GM19238 (cell line): ENCODE measurements at regions not wholly inside any gene's neighbourhood (a gene's known extent, or its start where the extent isn't known, plus 50 kb on each side); places are given as distances from the start of the nearest gene placed in this dataset.
"Not testable (repeated sequence)": the region's sequence is repeated elsewhere in the genome, so short reads cannot be mapped to it uniquely, and the experiment has no call there.

Experiments
- DNase-seq: peaks from one replicate; pipeline ENCODE4 v3.0.0; 2011; ENCODE audit warnings: low spot score; ENCODE audit not compliant: insufficient read length

- no peak for DNase-seq
These were observed 205.9 kb upstream of the ECI2 start for GRCh38 chr6:4341078-4341797.

GRCh38 chr6:4340544-4340943, 205.2 kb upstream of the ECI2 start:
- no peak for DNase-seq

DNA sequence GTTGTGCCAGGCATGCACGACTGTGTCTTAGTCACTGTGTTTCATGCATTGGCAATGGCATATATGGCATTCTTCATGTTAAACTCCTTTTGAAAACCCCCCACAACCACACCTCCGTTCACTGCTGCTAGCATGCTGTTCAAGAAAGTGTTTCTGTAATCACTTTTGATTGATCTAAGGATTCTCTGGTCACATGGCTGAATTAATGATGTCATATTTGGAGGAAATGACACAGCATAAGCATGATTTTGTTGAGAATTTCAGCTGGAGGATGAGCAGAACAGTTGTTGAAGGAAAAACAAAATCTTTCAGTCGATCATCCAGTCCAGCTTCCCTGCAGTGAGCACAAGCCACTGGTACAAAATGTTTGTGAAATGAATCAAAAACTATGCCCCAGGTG, 203.5 kb upstream of the ECI2 start:
- no peak for DNase-seq

DNA sequence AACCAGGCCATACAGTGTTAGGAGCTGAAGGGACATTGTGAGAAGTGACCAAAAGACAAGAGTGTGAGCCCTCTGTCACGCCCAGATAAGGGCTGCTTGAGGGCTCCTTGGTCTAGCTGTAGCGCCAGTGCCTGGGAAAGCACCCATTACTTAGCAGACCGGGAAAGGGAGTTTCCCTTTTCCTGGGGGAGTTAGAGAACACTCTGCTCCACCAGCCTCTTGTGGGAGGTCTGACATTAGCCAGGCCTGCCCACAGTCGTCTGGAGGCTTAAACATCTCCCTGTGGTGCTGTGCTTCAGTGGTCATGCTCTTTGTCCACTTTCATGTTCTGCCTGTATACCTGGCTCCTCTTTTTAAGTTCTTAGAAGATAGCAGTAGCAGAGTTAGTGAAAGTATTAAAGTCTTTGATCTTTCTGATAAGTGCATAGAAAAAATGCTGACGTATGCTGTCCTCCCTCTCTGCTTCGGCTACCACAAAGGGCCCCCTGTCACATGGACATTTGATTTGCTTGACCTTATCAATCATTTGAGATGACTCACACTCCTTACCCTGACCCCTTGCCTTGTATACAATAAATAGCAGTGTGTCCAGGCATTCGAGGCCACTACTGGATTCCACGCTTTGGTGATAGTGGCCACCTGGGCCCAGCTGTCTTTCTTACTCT, 201.5 kb upstream of the ECI2 start:
- DNase-seq, result no peak

GRCh38 chr6:4336084-4336483, 200.7 kb upstream of the ECI2 start:
- DNase-seq, result no peak

- DNase-seq, result not testable (repeated sequence)
These were observed 198.9 kb upstream of the ECI2 start for GRCh38 chr6:4334158-4334740.

DNA sequence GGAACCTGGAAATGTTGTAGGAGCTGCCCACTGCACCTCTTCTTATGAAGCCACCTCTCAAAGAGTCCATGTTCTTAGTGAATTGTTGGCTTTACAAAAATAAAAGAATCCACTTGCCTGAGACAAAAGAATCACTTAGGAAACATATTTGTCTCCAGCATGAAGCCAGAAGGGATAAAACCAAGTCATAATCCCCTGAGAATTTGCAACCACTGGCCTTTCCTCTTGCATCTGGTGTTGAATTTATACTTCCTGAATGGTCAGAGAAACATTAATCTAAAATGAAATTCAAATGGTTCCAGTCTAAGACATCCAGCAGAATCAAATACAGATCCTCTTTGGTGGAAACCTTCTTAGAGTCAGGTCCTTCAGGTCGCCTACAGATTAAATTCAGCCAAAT, 192.5 kb upstream of the ECI2 start:
- DNase-seq, result no peak

GRCh38 chr6:4324746-4325145, 189.4 kb upstream of the ECI2 start:
- no peak for DNase-seq

DNA sequence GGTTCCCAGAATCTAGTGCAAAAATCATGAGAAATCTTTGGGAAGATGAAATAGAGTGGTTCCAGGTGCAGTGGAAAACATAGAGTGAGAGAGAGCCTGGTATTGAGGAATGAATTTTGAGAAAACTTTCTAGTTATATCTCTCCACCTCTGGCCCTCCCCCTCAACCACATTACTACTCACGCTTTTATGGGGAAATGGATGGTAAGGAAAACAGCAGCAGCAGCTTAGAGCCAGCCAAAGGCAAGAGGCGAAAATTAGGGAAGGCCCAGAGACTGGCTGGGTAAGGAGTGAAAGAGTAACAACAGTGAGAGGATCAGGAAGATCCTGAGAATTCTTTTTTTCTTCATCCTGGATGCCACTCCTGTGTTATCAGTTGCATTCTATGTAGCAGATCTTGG, 187.9 kb upstream of the ECI2 start:
- DNase-seq, result no peak

DNA sequence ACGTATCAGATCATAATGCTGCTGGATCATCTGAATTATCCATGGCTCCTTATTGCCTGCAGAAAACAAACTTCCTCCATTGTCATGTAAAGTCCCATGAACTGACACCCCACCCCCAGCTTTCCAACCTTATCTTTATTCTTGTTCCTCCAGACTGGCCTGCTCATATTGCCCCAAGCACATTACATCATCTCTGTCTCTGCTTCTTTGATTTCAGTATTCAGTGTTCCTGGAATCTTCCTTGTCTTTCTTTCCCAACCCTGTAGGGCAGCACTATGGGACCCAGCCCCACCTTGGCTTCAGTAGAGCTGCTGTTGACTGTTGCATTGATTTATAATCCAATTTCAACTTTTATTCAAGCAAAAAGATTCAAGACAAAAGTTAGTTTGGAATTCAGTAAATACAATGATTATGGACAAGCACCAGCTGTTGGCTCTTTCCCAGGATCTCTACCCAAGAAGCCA, 187.5 kb upstream of the ECI2 start:
- no peak for DNase-seq

DNA sequence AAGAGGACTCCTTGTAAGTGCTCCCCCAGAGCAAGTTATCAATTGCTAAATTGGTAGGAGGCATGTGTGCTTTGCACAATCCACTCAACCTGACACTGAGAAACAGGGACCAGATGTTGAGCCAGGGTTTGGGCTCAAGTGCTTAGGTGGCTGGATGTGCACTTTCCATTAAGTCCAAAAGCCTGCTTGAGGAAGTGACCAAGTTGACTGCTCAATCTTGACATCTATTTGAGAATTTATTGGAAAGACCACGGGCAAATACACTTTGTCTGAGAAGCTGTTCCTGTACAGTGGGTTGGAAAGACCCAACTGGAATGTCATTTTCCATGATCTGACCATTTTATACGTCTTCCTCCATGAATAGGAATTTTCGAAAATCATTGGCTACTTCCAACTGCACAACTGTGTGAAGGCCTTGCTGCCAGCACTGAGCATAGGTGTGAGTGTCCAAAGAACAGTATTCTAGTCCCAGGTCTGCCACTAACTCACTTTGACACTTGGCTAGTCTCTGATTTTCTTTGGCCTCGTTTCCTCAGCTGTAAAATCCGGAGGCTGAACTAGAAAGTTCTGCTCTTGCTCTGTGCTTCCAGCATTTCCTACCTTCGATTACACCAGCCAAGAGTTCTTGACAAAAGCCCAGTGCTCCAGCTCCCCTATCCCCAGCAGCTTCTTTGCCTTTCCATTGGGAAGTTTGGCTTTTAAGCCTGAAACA, 186.9 kb upstream of the ECI2 start:
- DNase-seq, result no peak

DNA sequence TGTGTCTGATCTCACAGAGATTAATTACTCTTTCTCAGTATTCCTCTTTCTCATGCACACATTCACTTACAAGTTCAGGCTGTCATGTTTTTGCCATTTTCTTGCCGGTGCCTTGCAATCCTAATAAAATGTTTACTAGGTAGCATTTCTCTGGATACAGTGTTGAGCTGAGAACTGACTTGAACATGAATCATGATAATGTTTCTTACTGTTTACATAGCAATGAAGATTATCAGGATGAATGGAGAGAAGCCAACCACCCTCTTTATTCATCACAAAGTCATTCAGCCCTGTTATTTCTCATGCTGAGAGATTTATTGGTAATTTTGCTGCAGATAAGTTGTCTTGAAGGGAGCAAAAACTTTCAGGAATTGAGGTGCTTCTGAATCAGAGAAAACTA, 185.5 kb upstream of the ECI2 start:
- no peak for DNase-seq

- DNase-seq, result no peak
These were observed 184.8 kb upstream of the ECI2 start for GRCh38 chr6:4319981-4320683.

DNA sequence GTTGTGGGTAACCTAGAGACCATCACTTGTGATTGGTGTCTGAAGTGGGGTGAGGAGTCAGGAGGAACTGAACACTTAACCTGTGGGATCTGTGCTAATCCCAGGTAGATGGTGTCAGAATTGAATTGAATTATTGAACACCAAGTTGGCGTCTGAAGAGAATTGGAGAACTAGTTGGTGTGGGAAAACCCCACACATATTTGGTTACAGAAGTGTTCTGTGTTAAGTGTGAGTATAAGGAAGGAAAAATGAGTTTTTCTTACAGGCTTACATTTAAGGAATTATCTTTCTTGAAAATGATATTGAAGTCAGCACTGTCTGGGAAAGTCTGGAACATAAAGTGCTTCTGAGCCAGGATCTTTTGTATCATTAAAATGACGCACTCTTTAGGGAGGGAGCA, 182.9 kb upstream of the ECI2 start:
- no peak for DNase-seq

DNA sequence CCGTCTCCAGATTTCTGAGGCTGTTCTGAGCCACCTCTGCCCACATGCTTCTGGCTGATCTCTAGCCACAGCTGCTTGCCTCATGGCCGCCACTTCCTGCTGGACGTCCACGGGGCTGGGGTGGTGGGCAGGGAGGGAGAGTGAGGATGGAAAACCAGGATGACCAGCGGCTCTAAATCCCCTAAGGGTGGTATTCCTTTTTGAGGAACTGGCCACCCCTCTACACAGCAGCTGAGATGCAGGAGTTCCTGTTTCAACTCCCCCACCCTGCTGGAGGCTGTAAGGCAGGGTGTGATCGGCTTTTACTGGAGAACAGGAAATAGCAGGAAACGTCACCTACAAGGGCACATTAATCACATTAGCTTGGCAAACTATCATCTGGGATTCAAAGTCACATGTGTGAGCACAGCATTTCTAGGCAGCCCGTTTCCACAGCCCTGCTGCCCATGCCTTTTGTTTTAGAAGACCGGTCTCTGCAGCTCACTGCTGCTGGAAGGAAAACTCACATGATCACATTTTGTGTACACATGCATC, 181.6 kb upstream of the ECI2 start:
- DNase-seq, result no peak

- DNase-seq, result no peak
These were observed 178.9 kb upstream of the ECI2 start for GRCh38 chr6:4314201-4314707.

DNA sequence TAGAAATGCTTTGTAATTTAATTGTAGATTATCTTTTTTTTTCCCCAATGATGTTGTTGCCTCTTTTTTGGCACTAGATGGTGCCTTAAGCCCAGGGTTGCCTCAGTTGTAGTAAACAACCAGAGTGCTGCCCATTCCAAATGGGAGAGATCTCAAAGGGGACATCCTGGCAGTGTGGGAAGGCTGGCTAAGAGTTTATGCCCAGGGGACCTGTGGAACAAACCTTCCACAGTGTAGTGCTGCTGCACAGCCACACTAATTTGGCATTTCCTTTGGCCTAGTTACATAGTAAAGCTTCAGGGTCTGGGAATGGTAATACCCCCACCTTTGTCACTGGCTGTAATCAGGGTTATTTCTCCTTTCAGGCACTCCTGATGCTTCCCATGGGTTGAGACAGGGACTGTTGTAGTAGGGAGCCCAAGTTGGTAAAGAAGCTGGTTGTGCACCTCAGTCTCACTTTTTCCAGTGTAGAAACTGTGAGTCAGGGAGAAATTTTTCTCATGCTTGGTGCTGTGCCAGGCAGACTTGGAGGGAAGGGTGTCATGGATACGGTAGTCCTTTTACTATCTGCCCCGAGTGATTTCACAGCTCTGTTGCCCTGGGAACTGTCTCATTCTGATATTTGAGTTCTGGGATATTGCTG, 177.8 kb upstream of the ECI2 start:
- DNase-seq, result no peak

DNA sequence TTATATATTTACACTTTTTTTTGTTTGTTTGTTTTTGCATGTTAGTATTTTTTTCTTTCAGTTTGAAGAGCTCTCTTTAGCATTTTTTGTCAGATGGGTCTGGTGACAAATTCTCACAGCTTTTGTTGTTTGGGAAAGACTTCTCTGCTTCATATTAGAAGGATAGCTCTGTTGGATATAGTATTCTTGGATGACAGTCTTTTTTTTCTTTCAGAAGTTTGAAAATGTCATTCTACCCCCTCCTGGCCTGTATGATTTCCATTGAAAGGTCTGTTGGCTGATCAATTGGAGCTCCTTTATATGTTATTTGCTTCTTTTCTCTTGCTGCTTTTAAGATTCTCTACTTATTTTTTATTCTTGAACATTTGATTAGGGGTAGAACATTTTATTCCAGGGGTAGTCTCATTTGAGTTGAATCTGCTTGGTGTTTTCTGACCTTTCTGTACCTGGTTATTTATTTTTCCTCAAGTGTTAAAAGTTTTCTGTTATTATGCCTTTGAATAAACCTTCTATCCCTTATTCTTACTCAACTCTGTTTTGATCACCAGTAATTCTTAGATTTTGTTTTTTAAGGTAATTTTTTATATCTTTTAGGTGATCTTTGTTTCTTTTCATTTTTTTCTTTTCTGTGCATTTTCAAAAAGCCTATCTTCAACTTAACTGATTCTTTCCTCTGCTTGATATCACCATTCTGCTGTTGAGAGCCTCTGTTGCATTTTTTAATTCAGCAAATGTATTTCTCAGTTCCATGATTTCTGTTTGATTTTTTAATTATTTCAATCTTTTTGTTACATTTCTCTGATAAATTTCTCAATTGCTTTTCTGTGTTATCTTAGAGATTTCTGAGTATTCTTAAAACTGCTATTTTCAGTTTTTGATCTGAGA, 176.8 kb upstream of the ECI2 start:
- DNase-seq, result no peak

DNA sequence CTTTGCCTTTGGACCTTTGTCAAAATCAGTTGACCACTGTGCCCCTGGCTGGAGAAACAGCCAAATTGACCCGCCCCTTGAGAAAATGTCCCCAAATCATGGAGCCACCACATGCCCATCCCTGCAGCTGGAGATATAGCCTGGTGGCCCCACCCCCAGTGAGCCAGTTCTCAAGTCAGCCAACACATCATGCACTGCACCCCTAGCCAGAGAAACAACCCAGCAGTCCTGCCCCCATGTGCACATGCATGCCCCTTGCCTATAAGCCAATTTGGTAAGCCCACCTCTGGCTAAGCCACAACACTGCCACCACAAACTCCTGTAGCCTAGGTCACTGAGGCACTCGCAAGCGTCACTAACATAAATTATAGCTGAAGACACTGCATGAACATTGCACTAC, 174.2 kb upstream of the ECI2 start:
- DNase-seq, result no peak

DNA sequence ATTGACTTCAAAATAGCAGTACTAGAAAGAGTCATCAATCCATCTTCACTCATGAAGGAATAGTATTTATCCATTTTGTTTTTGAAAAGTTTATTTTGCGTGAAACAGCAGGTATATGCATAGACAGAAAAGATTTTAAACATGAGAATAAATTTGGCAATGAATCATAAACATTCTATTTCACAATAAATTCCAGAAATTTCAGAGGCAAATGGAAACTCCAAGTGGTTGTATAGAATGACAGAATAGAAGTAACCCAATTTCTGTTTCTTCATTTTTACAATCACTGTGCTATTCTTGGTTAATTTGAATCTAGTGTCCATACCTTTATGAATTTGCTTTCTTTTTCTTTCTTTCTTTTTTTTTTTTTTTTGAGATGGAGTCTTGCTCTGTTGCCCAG, 173.0 kb upstream of the ECI2 start:
- no peak for DNase-seq
